ENCODE measurements at regions not wholly inside any gene's neighbourhood (a gene's known extent, or its start where the extent isn't known, plus 50 kb on each side); places are given as distances from the start of the nearest gene placed in this dataset.

GRCh38 chr7:49255054-49255453 lies 330.7 kb downstream of the CDC14C start:
- H3K27ac ChIP-seq = no peak overlapping the region
- no peak for TF ChIP-seq ZFX (IDR thresholded peaks at IDR 0.05)
- no peak for TF ChIP-seq CTCF (conservative IDR thresholded peaks at IDR 0.05)

- no peak for TF ChIP-seq CTCF (conservative IDR thresholded peaks at IDR 0.05)
- no peak for TF ChIP-seq ZFX (IDR thresholded peaks at IDR 0.05)
These were observed 336.2 kb downstream of the CDC14C start for GRCh38 chr7:49260538-49260937.

GRCh38 chr7:49261928-49262327 lies 337.6 kb downstream of the CDC14C start:
- H3K27ac ChIP-seq = no peak overlapping the region
- TF ChIP-seq CTCF (conservative IDR thresholded peaks at IDR 0.05) = no peak
- no peak for TF ChIP-seq ZFX (IDR thresholded peaks at IDR 0.05)

More at GRCh38 chr7:49260538-49260937, 336.2 kb downstream of the CDC14C start:
- H3K27ac ChIP-seq = no peak overlapping the region

- TF ChIP-seq ZFX (IDR thresholded peaks at IDR 0.05) (no peak), CTCF (conservative IDR thresholded peaks at IDR 0.05) (no peak)
- no peak overlapping the region for H3K27ac ChIP-seq
These were observed 340.2 kb downstream of the CDC14C start for GRCh38 chr7:49264530-49264929.

GRCh38 chr7:49273897-49274296 lies 349.6 kb downstream of the CDC14C start:
- no peak overlapping the region for H3K27ac ChIP-seq
- TF ChIP-seq ZFX (IDR thresholded peaks at IDR 0.05) (no peak), CTCF (conservative IDR thresholded peaks at IDR 0.05) (no peak)

- no peak for TF ChIP-seq CTCF (conservative IDR thresholded peaks at IDR 0.05)
- TF ChIP-seq ZFX (IDR thresholded peaks at IDR 0.05) = no peak
These were observed 355.5 kb downstream of the CDC14C start for GRCh38 chr7:49279891-49280290.

GRCh38 chr7:49287653-49288052 lies 363.3 kb downstream of the CDC14C start:
- no peak for TF ChIP-seq CTCF (conservative IDR thresholded peaks at IDR 0.05)
- no peak for TF ChIP-seq ZFX (IDR thresholded peaks at IDR 0.05)
- H3K27ac ChIP-seq = no peak overlapping the region

More at GRCh38 chr7:49279891-49280290, 355.5 kb downstream of the CDC14C start:
- H3K27ac ChIP-seq = no peak overlapping the region

Measured in C4-2B (cell line).